HCT116 (cell line): ENCODE measurements at regions not wholly inside any gene's neighbourhood (a gene's known extent, or its start where the extent isn't known, plus 50 kb on each side); places are given as distances from the start of the nearest gene placed in this dataset.
"Not testable (repeated sequence)": the region's sequence is repeated elsewhere in the genome, so short reads cannot be mapped to it uniquely, and the experiment has no call there.

Experiments
- ATAC-seq: fragments of 200-7000 bp; cut with Tn5 transposase; 2 replicates; pipeline ENCODE4 v1.9.1; 2020; ENCODE audit warnings: mild to moderate bottlenecking, moderate library complexity
- BruUV-seq: library from RNA; stranded (reverse); fragments of 400-500 nt; replicated peaks from 2 replicates; lab custom pipeline; 2021; lab: Mats Ljungman, UMichigan
- CTCF ChIA-PET: fragments of 300-600 bp; sonication (Branson Sonifier 250); formaldehyde crosslinking; loops from one replicate; lab custom pipeline; 2021; ENCODE audit warnings: antibody characterized with exemption; lab: Charles Lee
- POLR2A ChIA-PET: fragments of 300-600, 350-600 bp; sonication (Branson Sonifier 250); formaldehyde crosslinking; loops from one replicate; lab custom pipeline; 2021; ENCODE audit warnings: antibody characterized with exemption; lab: Charles Lee
- RAD21 ChIA-PET, 2 experiments: fragments of 300-600 bp; sonication (Branson Sonifier 250); formaldehyde crosslinking; loops; one replicate each; lab custom pipeline; 2023; ENCODE audit warnings: low total read pairs in 2 of 2; ENCODE audit not compliant: uncharacterized antibody in 2 of 2, unreplicated experiment in 2 of 2, low non-redundant PET in 1 of 2; lab: Charles Lee
- DNase-seq: peaks from one replicate; pipeline ENCODE4 v3.0.0-alpha.2; 2010; ENCODE audit warnings: low read depth, low spot score
- H2AFZ ChIP-seq: fragments of 200-600 bp; shearing (Covaris generic), sonication (generic); 2 replicates; pipeline ENCODE4 v1.6.1; 2017; ENCODE audit warnings: low read depth, mixed run types, mixed read lengths, antibody characterized with exemption, low read length; ENCODE audit not compliant: poor library complexity, severe bottlenecking
- H3K27ac ChIP-seq: 2 replicates; pipeline ENCODE4 v1.5.1; 2012; ENCODE audit warnings: low read depth, low read length
- H3K27me3 ChIP-seq: fragments of 200-600 bp; sonication (generic); 2 replicates; pipeline ENCODE4 v1.6.1; 2016; ENCODE audit warnings: mixed run types, low read length, mixed read lengths; ENCODE audit not compliant: insufficient read depth
- H3K36me3 ChIP-seq, 2 experiments: fragments of 200-500 bp in 1 of 2; fragments of 200-600 bp in 1 of 2; sonication (Bioruptor generic) in 1 of 2; sonication (generic) in 1 of 2; 2 replicates each; pipeline versions ENCODE4 v1.5.1 to v1.6.1; 2014 to 2016; ENCODE audit warnings: low read length in 2 of 2, inconsistent platforms in 1 of 2, mixed read lengths in 1 of 2, mixed run types in 1 of 2; ENCODE audit not compliant: insufficient read depth in 2 of 2, control insufficient read depth in 1 of 2
- H3K4me1 ChIP-seq, 2 experiments: fragments of 200-600 bp in 1 of 2; sonication (generic) in 1 of 2; 2 replicates each; pipeline versions ENCODE4 v1.5.1 to v1.6.1; 2012 to 2017; ENCODE audit warnings: low read length in 2 of 2, inconsistent platforms in 1 of 2, mild to moderate bottlenecking in 1 of 2, mixed read lengths in 1 of 2, mixed run types in 1 of 2, moderate library complexity in 1 of 2; ENCODE audit not compliant: insufficient read depth in 2 of 2, control insufficient read depth in 1 of 2
- H3K4me2 ChIP-seq: fragments of 200-600 bp; sonication (generic); 2 replicates; pipeline ENCODE4 v1.6.1; 2017; ENCODE audit warnings: mixed run types, low read length, mixed read lengths
- H3K4me3 ChIP-seq, 2 experiments: fragments of 200-600 bp in 1 of 2; sonication (generic) in 1 of 2; replicated peaks in 1 of 2; 2 replicates each; pipeline ENCODE4 v1.5.1; 2011 to 2016; ENCODE audit warnings: low read length in 2 of 2, control low read depth in 1 of 2, low read depth in 1 of 2, mild to moderate bottlenecking in 1 of 2, mixed read lengths in 1 of 2, mixed run types in 1 of 2
- H3K79me2 ChIP-seq: fragments of 200-600 bp; sonication (generic); 2 replicates; pipeline ENCODE4 v1.6.1; 2017; ENCODE audit warnings: mild to moderate bottlenecking, mixed run types, low read length, moderate library complexity, mixed read lengths; ENCODE audit not compliant: insufficient read depth
- H3K9ac ChIP-seq: fragments of 200-600 bp; sonication (generic); 2 replicates; pipeline ENCODE4 v1.6.1; 2016; ENCODE audit warnings: low read length, mixed read lengths
- H3K9me2 ChIP-seq: fragments of 200-600 bp; sonication (generic), shearing (Covaris generic); 2 replicates; pipeline ENCODE4 v1.6.1; 2017; ENCODE audit warnings: mixed run types, mild to moderate bottlenecking, moderate library complexity; ENCODE audit not compliant: insufficient read depth
- H3K9me3 ChIP-seq, 2 experiments: fragments of 200-500 bp in 1 of 2; fragments of 200-600 bp in 1 of 2; sonication (Bioruptor generic) in 1 of 2; sonication (generic) in 1 of 2; 2 replicates each; pipeline ENCODE4 v1.6.1; 2014 to 2017; ENCODE audit warnings: low read length in 2 of 2, mixed read lengths in 2 of 2, inconsistent platforms in 1 of 2, low read depth in 1 of 2, mild to moderate bottlenecking in 1 of 2, mixed run types in 1 of 2, moderate library complexity in 1 of 2; ENCODE audit not compliant: control insufficient read depth in 1 of 2, insufficient read depth in 1 of 2
- H4K20me1 ChIP-seq: fragments of 200-600 bp; sonication (generic), shearing (Covaris generic); 2 replicates; pipeline ENCODE4 v1.6.1; 2017; ENCODE audit warnings: mixed run types, mild to moderate bottlenecking, moderate library complexity; ENCODE audit not compliant: insufficient read depth
- ATF3 ChIP-seq: IDR thresholded peaks from 2 replicates; pipeline ENCODE4 v1.6.1; 2012
- CEBPB ChIP-seq: IDR thresholded peaks from 2 replicates; pipeline ENCODE4 v1.6.1; 2012; ENCODE audit warnings: low read depth
- FOSL1 ChIP-seq: IDR thresholded peaks from 2 replicates; pipeline ENCODE4 v1.6.1; 2012; ENCODE audit warnings: low read depth
- MAX ChIP-seq: IDR thresholded peaks from 2 replicates; pipeline ENCODE4 v1.6.1; 2012
- SRF ChIP-seq: IDR thresholded peaks from 2 replicates; pipeline ENCODE4 v1.6.1; 2012; ENCODE audit warnings: low read depth
- ZBTB33 ChIP-seq: IDR thresholded peaks from 2 replicates; pipeline ENCODE4 v1.6.1; 2011; ENCODE audit warnings: mild to moderate bottlenecking, low read length, moderate library complexity; ENCODE audit not compliant: insufficient replicate concordance; ENCODE audit errors: extremely low read depth
- intact Hi-C: fragments of 100-400 bp; cut with micrococcal nuclease; formaldehyde crosslinking; loops from 2 replicates; pipeline ENCODE4 v1.10.0; 2022

- TF ChIP-seq MAX (no peak), SRF (no peak), ZBTB33 (no peak), CEBPB (no peak), FOSL1 (no peak), ATF3 (no peak)
- H3K4me1 ChIP-seq, result no peaks in the 10 kb centered on the region
- no peaks in the 10 kb centered on the region for H3K27me3 ChIP-seq
- H3K4me2 ChIP-seq, result no peak overlapping the region
- ATAC-seq, result no peak
- H4K20me1 ChIP-seq, result no peaks in the 10 kb centered on the region
- H3K9ac ChIP-seq, result no peak overlapping the region
- DNase-seq, result no peak
- H3K79me2 ChIP-seq, result no peaks in the 10 kb centered on the region
- intact Hi-C loops, result no loop called here
- ChIA-PET RAD21 (no interaction called here), CTCF (no interaction called here), POLR2A (no interaction called here)
- no peak overlapping the region for H3K27ac ChIP-seq
- H3K9me3 ChIP-seq, result no peaks in the 10 kb centered on the region
- no TSS peak for BruUV-seq
- H3K4me3 ChIP-seq, result no peak overlapping the region
- H3K36me3 ChIP-seq, result no peaks in the 10 kb centered on the region
- no peaks in the 10 kb centered on the region for H3K9me2 ChIP-seq
- no peak overlapping the region for H2AFZ ChIP-seq
Measured at GRCh38 chr10:45513551-45513950, 139.5 kb downstream of the ALOX5 start.

GRCh38 chr10:45511926-45512325, 137.9 kb downstream of the ALOX5 start:
- BruUV-seq, intact Hi-C loops, POLR2A ChIA-PET, H3K36me3 ChIP-seq, RAD21 ChIA-PET, H3K9me2 ChIP-seq, H3K4me3 ChIP-seq, ATAC-seq, CTCF ChIA-PET, H3K4me1 ChIP-seq, H3K9me3 ChIP-seq, H3K4me2 ChIP-seq, H2AFZ ChIP-seq, H3K79me2 ChIP-seq, H4K20me1 ChIP-seq, DNase-seq, H3K27ac ChIP-seq, H3K9ac ChIP-seq, H3K27me3 ChIP-seq: not testable (repeated sequence)
